ENCODE measurements at regions not wholly inside any gene's neighbourhood (a gene's known extent, or its start where the extent isn't known, plus 50 kb on each side); places are given as distances from the start of the nearest gene placed in this dataset.

- H3K27me3 ChIP-seq (ENCODE audit: control insufficient read depth, insufficient read depth, low read length), result no peaks in the 10 kb centered on the region
- no peaks in the 10 kb centered on the region for H3K9me3 ChIP-seq (ENCODE audit: control insufficient read depth, insufficient read depth, low read length)
- H3K4me1 ChIP-seq (ENCODE audit: control insufficient read depth, insufficient read depth, low read length), result no peaks in the 10 kb centered on the region
- H3K27ac ChIP-seq (ENCODE audit: low read depth, low read length), result no peak overlapping the region
- no peak overlapping the region for H3K4me3 ChIP-seq (ENCODE audit: low read depth, low read length)
- H3K36me3 ChIP-seq (ENCODE audit: control insufficient read depth, insufficient read depth, low read length), result no peaks in the 10 kb centered on the region
- no peak for DNase-seq (ENCODE audit: low read depth in 4 of 6, low spot score in 6 of 6)
- WGBS (ENCODE audit: insufficient coverage), result 100% methylated on average over 3 of the region's 5 CpGs
Observed at GRCh38 chr4:130511776-130512175, 1415.8 kb downstream of the C4orf33 start.

GRCh38 chr4:130524057-130524456 lies 1428.1 kb downstream of the C4orf33 start:
- Histone ChIP-seq H3K9me3 (ENCODE audit: control insufficient read depth, insufficient read depth, low read length) (peaks cover 11% of the 10 kb centered on the region), H3K4me1 (ENCODE audit: control insufficient read depth, insufficient read depth, low read length) (no peaks in the 10 kb centered on the region), H3K27ac (ENCODE audit: low read depth, low read length) (no peak overlapping the region), H3K27me3 (ENCODE audit: control insufficient read depth, insufficient read depth, low read length) (no peaks in the 10 kb centered on the region), H3K4me3 (ENCODE audit: low read depth, low read length) (no peak overlapping the region), H3K36me3 (ENCODE audit: control insufficient read depth, insufficient read depth, low read length) (no peaks in the 10 kb centered on the region)
- DNase-seq (ENCODE audit: low read depth in 4 of 6, low spot score in 6 of 6), result no peak
- WGBS (ENCODE audit: insufficient coverage), result no CpG with 5 or more reads among the region's 1 CpG

GRCh38 chr4:130530505-130530904 lies 1434.6 kb downstream of the C4orf33 start:
- 70% methylated on average over 2 of the region's 5 CpGs for WGBS (ENCODE audit: insufficient coverage)

GRCh38 chr4:130534651-130535050 lies 1438.7 kb downstream of the C4orf33 start:
- no peaks in the 10 kb centered on the region for H3K27me3 ChIP-seq (ENCODE audit: control insufficient read depth, insufficient read depth, low read length)
- H3K36me3 ChIP-seq (ENCODE audit: control insufficient read depth, insufficient read depth, low read length), result no peaks in the 10 kb centered on the region
- H3K9me3 ChIP-seq (ENCODE audit: control insufficient read depth, insufficient read depth, low read length), result no peaks in the 10 kb centered on the region
- H3K4me1 ChIP-seq (ENCODE audit: control insufficient read depth, insufficient read depth, low read length), result no peaks in the 10 kb centered on the region
- H3K4me3 ChIP-seq (ENCODE audit: low read depth, low read length), result no peak overlapping the region
- DNase-seq (ENCODE audit: low read depth in 4 of 6, low spot score in 6 of 6), result no peak
- no CpG with 5 or more reads among the region's 1 CpG for WGBS (ENCODE audit: insufficient coverage)
- no peak overlapping the region for H3K27ac ChIP-seq (ENCODE audit: low read depth, low read length)

More at GRCh38 chr4:130530505-130530904, 1434.6 kb downstream of the C4orf33 start:
- Histone ChIP-seq H3K9me3 (ENCODE audit: control insufficient read depth, insufficient read depth, low read length) (no peaks in the 10 kb centered on the region), H3K27me3 (ENCODE audit: control insufficient read depth, insufficient read depth, low read length) (no peaks in the 10 kb centered on the region), H3K36me3 (ENCODE audit: control insufficient read depth, insufficient read depth, low read length) (no peaks in the 10 kb centered on the region), H3K4me3 (ENCODE audit: low read depth, low read length) (no peak overlapping the region), H3K27ac (ENCODE audit: low read depth, low read length) (no peak overlapping the region), H3K4me1 (ENCODE audit: control insufficient read depth, insufficient read depth, low read length) (no peaks in the 10 kb centered on the region)
- DNase-seq (ENCODE audit: low read depth in 4 of 6, low spot score in 6 of 6), result no peak

GRCh38 chr4:130542953-130543352 lies 1447.0 kb downstream of the C4orf33 start:
- 97% methylated on average over 5 of the region's 6 CpGs for WGBS (ENCODE audit: insufficient coverage)
- H3K9me3 ChIP-seq (ENCODE audit: control insufficient read depth, insufficient read depth, low read length), result no peaks in the 10 kb centered on the region
- H3K27me3 ChIP-seq (ENCODE audit: control insufficient read depth, insufficient read depth, low read length), result no peaks in the 10 kb centered on the region
- H3K4me1 ChIP-seq (ENCODE audit: control insufficient read depth, insufficient read depth, low read length), result no peaks in the 10 kb centered on the region
- no peak for DNase-seq (ENCODE audit: low read depth in 4 of 6, low spot score in 6 of 6)
- no peaks in the 10 kb centered on the region for H3K36me3 ChIP-seq (ENCODE audit: control insufficient read depth, insufficient read depth, low read length)
- H3K4me3 ChIP-seq (ENCODE audit: low read depth, low read length), result no peak overlapping the region
- no peak overlapping the region for H3K27ac ChIP-seq (ENCODE audit: low read depth, low read length)

- H3K27ac ChIP-seq (ENCODE audit: low read depth, low read length), result no peak overlapping the region
- no peak for DNase-seq (ENCODE audit: low read depth in 4 of 6, low spot score in 6 of 6)
- 100% methylated on average over 1 of the region's 3 CpGs for WGBS (ENCODE audit: insufficient coverage)
Observed at GRCh38 chr4:130545171-130545570, 1449.2 kb downstream of the C4orf33 start.

GRCh38 chr4:130545596-130545995 lies 1449.6 kb downstream of the C4orf33 start:
- no CpG with 5 or more reads among the region's 2 CpGs for WGBS (ENCODE audit: insufficient coverage)
- Histone ChIP-seq H3K27ac (ENCODE audit: low read depth, low read length) (no peak overlapping the region), H3K36me3 (ENCODE audit: control insufficient read depth, insufficient read depth, low read length) (no peaks in the 10 kb centered on the region), H3K9me3 (ENCODE audit: control insufficient read depth, insufficient read depth, low read length) (no peaks in the 10 kb centered on the region), H3K4me1 (ENCODE audit: control insufficient read depth, insufficient read depth, low read length) (no peaks in the 10 kb centered on the region), H3K27me3 (ENCODE audit: control insufficient read depth, insufficient read depth, low read length) (no peaks in the 10 kb centered on the region), H3K4me3 (ENCODE audit: low read depth, low read length) (no peak overlapping the region)
- no peak for DNase-seq (ENCODE audit: low read depth in 4 of 6, low spot score in 6 of 6)

More at GRCh38 chr4:130545171-130545570, 1449.2 kb downstream of the C4orf33 start:
- H3K36me3 ChIP-seq (ENCODE audit: control insufficient read depth, insufficient read depth, low read length), result no peaks in the 10 kb centered on the region
- H3K9me3 ChIP-seq (ENCODE audit: control insufficient read depth, insufficient read depth, low read length), result no peaks in the 10 kb centered on the region
- no peaks in the 10 kb centered on the region for H3K4me1 ChIP-seq (ENCODE audit: control insufficient read depth, insufficient read depth, low read length)
- H3K4me3 ChIP-seq (ENCODE audit: low read depth, low read length), result no peak overlapping the region
- no peaks in the 10 kb centered on the region for H3K27me3 ChIP-seq (ENCODE audit: control insufficient read depth, insufficient read depth, low read length)

- no peak for DNase-seq (ENCODE audit: low read depth in 4 of 6, low spot score in 6 of 6)
- no peaks in the 10 kb centered on the region for H3K36me3 ChIP-seq (ENCODE audit: control insufficient read depth, insufficient read depth, low read length)
- no peak overlapping the region for H3K27ac ChIP-seq (ENCODE audit: low read depth, low read length)
- H3K9me3 ChIP-seq (ENCODE audit: control insufficient read depth, insufficient read depth, low read length), result no peaks in the 10 kb centered on the region
- peaks cover 6% of the 10 kb centered on the region for H3K4me1 ChIP-seq (ENCODE audit: control insufficient read depth, insufficient read depth, low read length)
- H3K27me3 ChIP-seq (ENCODE audit: control insufficient read depth, insufficient read depth, low read length), result no peaks in the 10 kb centered on the region
- WGBS (ENCODE audit: insufficient coverage), result no CpG with 5 or more reads among the region's 2 CpGs
- H3K4me3 ChIP-seq (ENCODE audit: low read depth, low read length), result no peak overlapping the region
Observed at GRCh38 chr4:130559268-130559667, 1463.3 kb downstream of the C4orf33 start.

GRCh38 chr4:130563185-130563888 lies 1467.4 kb downstream of the C4orf33 start:
- no peaks in the 10 kb centered on the region for H3K27me3 ChIP-seq (ENCODE audit: control insufficient read depth, insufficient read depth, low read length)
- H3K9me3 ChIP-seq (ENCODE audit: control insufficient read depth, insufficient read depth, low read length), result no peaks in the 10 kb centered on the region
- no peaks in the 10 kb centered on the region for H3K36me3 ChIP-seq (ENCODE audit: control insufficient read depth, insufficient read depth, low read length)
- peak in 3 of 6 donors; percentile 28 to 68 (median 28) for DNase-seq (ENCODE audit: low read depth in 4 of 6, low spot score in 6 of 6)
- H3K4me1 ChIP-seq (ENCODE audit: control insufficient read depth, insufficient read depth, low read length), result peaks cover 6% of the 10 kb centered on the region
- H3K27ac ChIP-seq (ENCODE audit: low read depth, low read length), result no peak overlapping the region
- peak overlapping the region; percentile 33 for H3K4me3 ChIP-seq (ENCODE audit: low read depth, low read length)
- WGBS (ENCODE audit: insufficient coverage), result 34% methylated on average over 6 of the region's 8 CpGs

- Histone ChIP-seq H3K27ac (ENCODE audit: low read depth, low read length) (no peak overlapping the region), H3K4me3 (ENCODE audit: low read depth, low read length) (peak overlapping the region; percentile 33), H3K4me1 (ENCODE audit: control insufficient read depth, insufficient read depth, low read length) (peaks cover 6% of the 10 kb centered on the region), H3K27me3 (ENCODE audit: control insufficient read depth, insufficient read depth, low read length) (no peaks in the 10 kb centered on the region), H3K9me3 (ENCODE audit: control insufficient read depth, insufficient read depth, low read length) (peaks cover 3% of the 10 kb centered on the region), H3K36me3 (ENCODE audit: control insufficient read depth, insufficient read depth, low read length) (no peaks in the 10 kb centered on the region)
- DNase-seq (ENCODE audit: low read depth in 4 of 6, low spot score in 6 of 6), result peak in 1 of 6 donors; percentile 7
- 0% methylated on average over 1 of the region's 1 CpG for WGBS (ENCODE audit: insufficient coverage)
Observed at GRCh38 chr4:130563889-130564418, 1468.0 kb downstream of the C4orf33 start.

Measured in spinal cord (tissue), 9 donors.